GM13976 (cell line): ENCODE measurements at regions not wholly inside any gene's neighbourhood (a gene's known extent, or its start where the extent isn't known, plus 50 kb on each side); places are given as distances from the start of the nearest gene placed in this dataset.
"Not testable (repeated sequence)": the region's sequence is repeated elsewhere in the genome, so short reads cannot be mapped to it uniquely, and the experiment has no call there.

Source experiments
- DNase-seq: peaks from one replicate; pipeline ENCODE4 v3.0.0; 2012; ENCODE audit warnings: low spot score
- CTCF ChIP-seq: IDR thresholded peaks from 2 replicates; pipeline ENCODE4 v1.5.1; 2012; ENCODE audit warnings: borderline replicate concordance, mild to moderate bottlenecking; ENCODE audit not compliant: insufficient read depth; ENCODE audit errors: extremely low read depth, missing control alignments, control extremely low read depth
- in situ Hi-C: fragments of 300-500 bp; cut with MboI; formaldehyde crosslinking; loops from one replicate; pipeline ENCODE4 v1.12.0; 2022; ENCODE audit warnings: low sequenced_read_pairs, mixed read lengths, inconsistent platforms; ENCODE audit not compliant: unreplicated experiment

GRCh38 chr21:29430030-29430429 is 131.3 kb downstream of the BACH1 start:
- DNase-seq = no peak
- in situ Hi-C loops = no loop called here
- TF ChIP-seq CTCF = no peak

GRCh38 chr21:29430576-29430975 is 131.9 kb downstream of the BACH1 start:
- TF ChIP-seq CTCF = no peak
- in situ Hi-C loops = no loop called here
- DNase-seq = no peak

GRCh38 chr21:29431178-29431577 is 132.5 kb downstream of the BACH1 start:
- in situ Hi-C loops = no loop called here
- no peak for DNase-seq
- no peak for TF ChIP-seq CTCF

- in situ Hi-C loops = no loop called here
- TF ChIP-seq CTCF = no peak
Observed at GRCh38 chr21:29431680-29432079, 133.0 kb downstream of the BACH1 start.

GRCh38 chr21:29433366-29434059 is 134.8 kb downstream of the BACH1 start:
- no peak for DNase-seq
- in situ Hi-C loops = no loop called here
- no peak for TF ChIP-seq CTCF

More at GRCh38 chr21:29431680-29432079, 133.0 kb downstream of the BACH1 start:
- no peak for DNase-seq

GRCh38 chr21:29434081-29434480 is 135.4 kb downstream of the BACH1 start:
- no peak for DNase-seq
- no peak for TF ChIP-seq CTCF
- in situ Hi-C loops = no loop called here

GRCh38 chr21:29434982-29435381 is 136.3 kb downstream of the BACH1 start:
- in situ Hi-C loops, DNase-seq: not testable (repeated sequence)
